ENCODE measurements at regions not wholly inside any gene's neighbourhood (a gene's known extent, or its start where the extent isn't known, plus 50 kb on each side); places are given as distances from the start of the nearest gene placed in this dataset.

GRCh38 chr6:93968126-93968525, 548.8 kb upstream of the EPHA7 start:
- no peak for TF ChIP-seq TEAD4 (IDR thresholded peaks at IDR 0.05)
- TF ChIP-seq, protein P1, sequence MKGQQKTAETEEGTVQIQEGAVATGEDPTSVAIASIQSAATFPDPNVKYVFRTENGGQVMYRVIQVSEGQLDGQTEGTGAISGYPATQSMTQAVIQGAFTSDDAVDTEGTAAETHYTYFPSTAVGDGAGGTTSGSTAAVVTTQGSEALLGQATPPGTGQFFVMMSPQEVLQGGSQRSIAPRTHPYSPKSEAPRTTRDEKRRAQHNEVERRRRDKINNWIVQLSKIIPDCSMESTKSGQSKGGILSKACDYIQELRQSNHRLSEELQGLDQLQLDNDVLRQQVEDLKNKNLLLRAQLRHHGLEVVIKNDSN (IDR thresholded peaks at IDR 0.05) = no peak
- TF ChIP-seq REST (IDR thresholded peaks at IDR 0.05; ENCODE audit: low read depth) = no peak
- no peak for TF ChIP-seq EP300 (IDR thresholded peaks at IDR 0.05; ENCODE audit: borderline replicate concordance)
- TF ChIP-seq CREB1 (IDR thresholded peaks at IDR 0.05; ENCODE audit: low read depth) = no peak
- no peak for TF ChIP-seq TAF1 (IDR thresholded peaks at IDR 0.05; ENCODE audit: low read depth)
- TF ChIP-seq EGR1 (IDR thresholded peaks at IDR 0.05) = no peak

- TF ChIP-seq TEAD4 (IDR thresholded peaks at IDR 0.05) (no peak), CREB1 (IDR thresholded peaks at IDR 0.05; ENCODE audit: low read depth) (no peak), RAD21 (IDR thresholded peaks at IDR 0.05; ENCODE audit: low read depth) (no peak), NFIC (IDR thresholded peaks at IDR 0.05) (no peak), EP300 (IDR thresholded peaks at IDR 0.05; ENCODE audit: borderline replicate concordance) (no peak), TAF1 (IDR thresholded peaks at IDR 0.05; ENCODE audit: low read depth) (no peak), MAX (IDR thresholded peaks at IDR 0.05) (no peak), TCF12 (IDR thresholded peaks at IDR 0.05; ENCODE audit: low read depth) (no peak), FOXM1 (IDR thresholded peaks at IDR 0.05; ENCODE audit: borderline replicate concordance, low read depth) (no peak), CEBPB (IDR thresholded peaks at IDR 0.05) (no peak)
Observed at GRCh38 chr6:93964926-93965325, 545.6 kb upstream of the EPHA7 start.

GRCh38 chr6:93964321-93964720, 545.0 kb upstream of the EPHA7 start:
- TF ChIP-seq CREB1 (IDR thresholded peaks at IDR 0.05; ENCODE audit: low read depth) = no peak
- TF ChIP-seq NFIC (IDR thresholded peaks at IDR 0.05) = no peak
- no peak for TF ChIP-seq EGR1 (IDR thresholded peaks at IDR 0.05)
- TF ChIP-seq RAD21 (IDR thresholded peaks at IDR 0.05; ENCODE audit: low read depth) = no peak
- TF ChIP-seq, protein P1 (IDR thresholded peaks at IDR 0.05) = no peak

- TF ChIP-seq NFIC (IDR thresholded peaks at IDR 0.05) (no peak), CEBPB (IDR thresholded peaks at IDR 0.05) (no peak), TCF12 (IDR thresholded peaks at IDR 0.05; ENCODE audit: low read depth) (no peak), RAD21 (IDR thresholded peaks at IDR 0.05; ENCODE audit: low read depth) (no peak), FOXM1 (IDR thresholded peaks at IDR 0.05; ENCODE audit: borderline replicate concordance, low read depth) (no peak), EP300 (IDR thresholded peaks at IDR 0.05; ENCODE audit: borderline replicate concordance) (no peak), MAX (IDR thresholded peaks at IDR 0.05) (no peak), TEAD4 (IDR thresholded peaks at IDR 0.05) (no peak), TAF1 (IDR thresholded peaks at IDR 0.05; ENCODE audit: low read depth) (no peak)
- TF ChIP-seq, protein P1 (IDR thresholded peaks at IDR 0.05) = no peak
Observed at GRCh38 chr6:93962566-93962965, 543.2 kb upstream of the EPHA7 start.

DNA sequence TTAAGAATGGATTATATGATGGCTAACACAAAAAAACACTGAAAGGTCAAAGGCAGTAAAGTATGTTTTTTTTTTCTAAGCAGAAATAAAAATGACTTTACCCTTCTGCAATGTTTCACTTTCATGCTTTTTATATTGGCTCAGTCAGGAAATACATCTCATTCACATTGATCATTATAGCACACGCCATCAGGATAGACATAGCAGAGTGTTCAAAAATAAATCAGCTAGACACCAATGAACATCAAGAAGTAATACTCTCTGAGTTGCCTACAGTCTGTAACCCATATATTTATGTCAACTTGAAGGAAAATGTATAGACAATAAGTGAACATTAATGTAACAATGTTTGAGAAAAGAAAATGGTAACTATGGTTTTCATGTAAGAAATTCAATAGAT, 535.2 kb upstream of the EPHA7 start:
- TF ChIP-seq, protein P1 (IDR thresholded peaks at IDR 0.05) = no peak
- TF ChIP-seq EGR1 (IDR thresholded peaks at IDR 0.05) (no peak), EP300 (IDR thresholded peaks at IDR 0.05; ENCODE audit: borderline replicate concordance) (no peak), TAF1 (IDR thresholded peaks at IDR 0.05; ENCODE audit: low read depth) (no peak), ZBTB7A (IDR thresholded peaks at IDR 0.05; ENCODE audit: low read depth) (no peak)

GRCh38 chr6:93943661-93944060, 524.3 kb upstream of the EPHA7 start:
- no peak for TF ChIP-seq YY1 (IDR thresholded peaks at IDR 0.05; ENCODE audit: low read depth)
- TF ChIP-seq, protein P1 (IDR thresholded peaks at IDR 0.05) = no peak
- TF ChIP-seq TEAD4 (IDR thresholded peaks at IDR 0.05) = no peak
- TF ChIP-seq EGR1 (IDR thresholded peaks at IDR 0.05) = no peak
- TF ChIP-seq MAX (IDR thresholded peaks at IDR 0.05) = no peak
- TF ChIP-seq NFIC (IDR thresholded peaks at IDR 0.05) = no peak
- TF ChIP-seq RAD21 (IDR thresholded peaks at IDR 0.05; ENCODE audit: low read depth) = no peak
- TF ChIP-seq EP300 (IDR thresholded peaks at IDR 0.05; ENCODE audit: borderline replicate concordance) = no peak
- TF ChIP-seq ZBTB7A (IDR thresholded peaks at IDR 0.05; ENCODE audit: low read depth) = no peak
- no peak for TF ChIP-seq REST (IDR thresholded peaks at IDR 0.05; ENCODE audit: low read depth)
- no peak for TF ChIP-seq TAF1 (IDR thresholded peaks at IDR 0.05; ENCODE audit: low read depth)
- TF ChIP-seq TCF12 (IDR thresholded peaks at IDR 0.05; ENCODE audit: low read depth) = no peak
- no peak for TF ChIP-seq CREB1 (IDR thresholded peaks at IDR 0.05; ENCODE audit: low read depth)
- no peak for TF ChIP-seq CEBPB (IDR thresholded peaks at IDR 0.05)
- no peak for TF ChIP-seq FOXM1 (IDR thresholded peaks at IDR 0.05; ENCODE audit: borderline replicate concordance, low read depth)
